Nephron (organoid): ENCODE measurements at regions not wholly inside any gene's neighbourhood (a gene's known extent, or its start where the extent isn't known, plus 50 kb on each side); places are given as distances from the start of the nearest gene placed in this dataset.
"Not testable (repeated sequence)": the region's sequence is repeated elsewhere in the genome, so short reads cannot be mapped to it uniquely, and the experiment has no call there.

Source experiments
- H3K27ac Mint-ChIP-seq, 3 experiments: 2 replicates each; pipeline ENCODE4 v1.8.0; 2020; ENCODE audit warnings: mixed read lengths in 3 of 3, mild to moderate bottlenecking in 2 of 3, moderate library complexity in 1 of 3
- H3K27me3 Mint-ChIP-seq: 2 replicates; pipeline ENCODE4 v1.8.0; 2021; ENCODE audit warnings: low read depth, mild to moderate bottlenecking, moderate library complexity, mixed read lengths
- H3K36me3 Mint-ChIP-seq: 2 replicates; pipeline ENCODE4 v1.8.0; 2020; ENCODE audit warnings: low read depth, mixed read lengths
- H3K4me1 Mint-ChIP-seq: 2 replicates; pipeline ENCODE4 v1.8.0; 2020; ENCODE audit warnings: mixed read lengths
- H3K4me3 Mint-ChIP-seq, 3 experiments: 2 replicates each; pipeline ENCODE4 v1.8.0; 2020; ENCODE audit warnings: mild to moderate bottlenecking in 3 of 3, mixed read lengths in 3 of 3, moderate library complexity in 2 of 3
- H3K9me3 Mint-ChIP-seq: 2 replicates; pipeline ENCODE4 v1.8.0; 2020; ENCODE audit warnings: mixed read lengths
- CTCF ChIP-seq, 3 experiments: fragments of 200-600 bp; sonication (generic); IDR thresholded peaks; one replicate each; pipeline ENCODE4 v1.5.0; 2021; ENCODE audit warnings: antibody characterized with exemption in 3 of 3; ENCODE audit not compliant: unreplicated experiment in 3 of 3

- Mint-ChIP-seq H3K9me3 (peaks cover 3% of the 10 kb centered on the region), H3K36me3 (no peaks in the 10 kb centered on the region), H3K4me1 (no peaks in the 10 kb centered on the region), H3K4me3 (no peak overlapping the region), H3K27me3 (no peaks in the 10 kb centered on the region), H3K27ac (no peak overlapping the region)
- no peak for TF ChIP-seq CTCF (IDR thresholded peaks at IDR 0.05; ENCODE audit: unreplicated experiment in 3 of 3)
Observed at GRCh38 chr11:87634331-87634730, 540.9 kb downstream of the RAB38 start.

GRCh38 chr11:87628957-87629356 is 546.3 kb downstream of the RAB38 start:
- H3K36me3 Mint-ChIP-seq, result no peaks in the 10 kb centered on the region
- no peaks in the 10 kb centered on the region for H3K27me3 Mint-ChIP-seq
- no peak overlapping the region for H3K4me3 Mint-ChIP-seq
- no peak for TF ChIP-seq CTCF (IDR thresholded peaks at IDR 0.05; ENCODE audit: unreplicated experiment in 3 of 3)
- H3K4me1 Mint-ChIP-seq, result no peaks in the 10 kb centered on the region
- H3K9me3 Mint-ChIP-seq, result peaks cover 20% of the 10 kb centered on the region
- H3K27ac Mint-ChIP-seq, result no peak overlapping the region

- Mint-ChIP-seq H3K9me3 (peaks cover 22% of the 10 kb centered on the region), H3K4me3 (no peak overlapping the region), H3K27ac (no peak overlapping the region), H3K36me3 (no peaks in the 10 kb centered on the region), H3K4me1 (no peaks in the 10 kb centered on the region), H3K27me3 (no peaks in the 10 kb centered on the region)
- TF ChIP-seq CTCF (IDR thresholded peaks at IDR 0.05; ENCODE audit: unreplicated experiment in 3 of 3), result no peak
Observed at GRCh38 chr11:87628026-87628580, 547.1 kb downstream of the RAB38 start.

GRCh38 chr11:87623531-87624365 is 551.5 kb downstream of the RAB38 start:
- H3K4me1 Mint-ChIP-seq, H3K27me3 Mint-ChIP-seq, H3K36me3 Mint-ChIP-seq: not testable (repeated sequence)
- Mint-ChIP-seq H3K9me3 (peaks cover 28% of the 10 kb centered on the region), H3K27ac (peak overlapping the region in 1 of 3 experiments; percentile 71), H3K4me3 (peak overlapping the region; percentile 15 to 56 (median 48))

GRCh38 chr11:87616511-87616910 is 558.7 kb downstream of the RAB38 start:
- H3K36me3 Mint-ChIP-seq, result no peaks in the 10 kb centered on the region
- no peak overlapping the region for H3K4me3 Mint-ChIP-seq
- H3K27ac Mint-ChIP-seq, result no peak overlapping the region
- no peaks in the 10 kb centered on the region for H3K27me3 Mint-ChIP-seq
- H3K9me3 Mint-ChIP-seq, result peaks cover 5% of the 10 kb centered on the region
- no peaks in the 10 kb centered on the region for H3K4me1 Mint-ChIP-seq
- TF ChIP-seq CTCF (IDR thresholded peaks at IDR 0.05; ENCODE audit: unreplicated experiment in 3 of 3), result no peak

- peaks cover 5% of the 10 kb centered on the region for H3K9me3 Mint-ChIP-seq
- no peaks in the 10 kb centered on the region for H3K27me3 Mint-ChIP-seq
- peaks cover 13% of the 10 kb centered on the region for H3K4me1 Mint-ChIP-seq
- no peak for TF ChIP-seq CTCF (IDR thresholded peaks at IDR 0.05; ENCODE audit: unreplicated experiment in 3 of 3)
- H3K27ac Mint-ChIP-seq, result no peak overlapping the region
- no peak overlapping the region for H3K4me3 Mint-ChIP-seq
- H3K36me3 Mint-ChIP-seq, result no peaks in the 10 kb centered on the region
Observed at GRCh38 chr11:87604350-87604749, 566.6 kb downstream of the TMEM135 start.
